ENCODE measurements at regions not wholly inside any gene's neighbourhood (a gene's known extent, or its start where the extent isn't known, plus 50 kb on each side); places are given as distances from the start of the nearest gene placed in this dataset.
"Not testable (repeated sequence)": the region's sequence is repeated elsewhere in the genome, so short reads cannot be mapped to it uniquely, and the experiment has no call there.

DNA sequence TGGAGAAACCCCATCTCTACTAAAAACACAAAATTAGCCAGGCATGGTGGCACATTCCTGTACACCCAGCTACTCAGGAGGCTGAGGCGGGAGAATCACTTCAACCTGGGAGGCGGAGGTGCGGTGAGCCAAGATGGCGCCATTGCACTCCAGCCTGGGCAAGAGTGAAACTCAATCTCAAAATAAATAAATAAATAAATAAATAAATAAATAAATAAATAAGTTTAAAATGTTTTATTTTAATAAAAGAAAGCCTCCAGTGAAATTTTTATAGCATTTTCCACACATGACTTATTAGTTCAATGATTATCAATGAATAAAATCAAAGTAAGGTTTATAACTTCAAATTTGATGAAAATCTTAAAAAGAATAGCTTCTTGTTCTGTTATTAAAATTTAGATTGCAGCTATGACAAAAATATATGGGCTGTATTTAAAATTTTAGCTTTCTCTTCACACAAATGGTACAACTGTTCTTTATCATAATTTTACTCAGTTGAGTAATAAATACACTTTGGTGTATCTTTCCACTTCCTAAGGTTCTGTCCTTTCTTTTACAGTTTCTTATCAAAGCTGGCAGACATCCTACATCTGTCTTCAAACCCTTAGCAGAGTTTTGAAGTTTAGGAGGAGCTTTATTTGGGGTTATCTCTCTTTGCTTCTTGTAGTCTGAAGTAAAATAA is 78.4 kb upstream of the ZSWIM2 start:
- no peaks in the 10 kb centered on the region for H3K27me3 ChIP-seq
- no peak overlapping the region for H3K27ac ChIP-seq
- WGBS, 2 donors: 96 to 98% methylated on average over 4 of the region's 4 CpGs
- no peaks in the 10 kb centered on the region for H3K4me1 ChIP-seq
- ATAC-seq: no peak
- no peaks in the 10 kb centered on the region for H3K36me3 ChIP-seq
- DNase-seq: no peak
- TF ChIP-seq, protein P1, sequence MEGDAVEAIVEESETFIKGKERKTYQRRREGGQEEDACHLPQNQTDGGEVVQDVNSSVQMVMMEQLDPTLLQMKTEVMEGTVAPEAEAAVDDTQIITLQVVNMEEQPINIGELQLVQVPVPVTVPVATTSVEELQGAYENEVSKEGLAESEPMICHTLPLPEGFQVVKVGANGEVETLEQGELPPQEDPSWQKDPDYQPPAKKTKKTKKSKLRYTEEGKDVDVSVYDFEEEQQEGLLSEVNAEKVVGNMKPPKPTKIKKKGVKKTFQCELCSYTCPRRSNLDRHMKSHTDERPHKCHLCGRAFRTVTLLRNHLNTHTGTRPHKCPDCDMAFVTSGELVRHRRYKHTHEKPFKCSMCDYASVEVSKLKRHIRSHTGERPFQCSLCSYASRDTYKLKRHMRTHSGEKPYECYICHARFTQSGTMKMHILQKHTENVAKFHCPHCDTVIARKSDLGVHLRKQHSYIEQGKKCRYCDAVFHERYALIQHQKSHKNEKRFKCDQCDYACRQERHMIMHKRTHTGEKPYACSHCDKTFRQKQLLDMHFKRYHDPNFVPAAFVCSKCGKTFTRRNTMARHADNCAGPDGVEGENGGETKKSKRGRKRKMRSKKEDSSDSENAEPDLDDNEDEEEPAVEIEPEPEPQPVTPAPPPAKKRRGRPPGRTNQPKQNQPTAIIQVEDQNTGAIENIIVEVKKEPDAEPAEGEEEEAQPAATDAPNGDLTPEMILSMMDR (IDR thresholded peaks at IDR 0.05): no peak
- intact Hi-C loops (cut with DNase I): no loop called here
- peaks cover 0 to 5% (median 0%) of the 10 kb centered on the region in 11 donors for H3K9me3 ChIP-seq
- H3K4me3 ChIP-seq: no peak overlapping the region

DNA sequence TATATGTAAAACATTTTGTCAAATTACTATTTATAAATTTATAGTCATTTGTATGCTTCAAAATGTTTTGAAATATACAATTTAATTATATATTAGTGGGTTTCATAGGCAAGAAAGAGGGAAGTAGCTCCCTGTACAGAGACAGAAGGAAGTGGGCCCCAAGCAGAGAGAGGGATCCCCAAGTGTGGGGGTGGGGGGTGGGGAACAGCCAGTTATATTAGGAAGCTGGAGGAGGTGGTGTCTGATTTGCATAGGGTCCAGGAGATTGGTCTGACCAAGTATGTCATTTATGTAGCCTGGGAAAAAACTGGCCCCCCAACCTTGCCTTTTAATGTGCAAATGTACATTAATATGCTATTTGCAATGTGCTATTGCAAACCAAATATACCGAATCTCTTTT is 76.5 kb upstream of the ZSWIM2 start:
- TF ChIP-seq, protein P1 (IDR thresholded peaks at IDR 0.05): no peak
- H3K36me3 ChIP-seq: no peaks in the 10 kb centered on the region
- WGBS, 2 donors: 39 to 48% methylated on average over 1 of the region's 1 CpG
- DNase-seq (no peak), ATAC-seq (no peak)
- intact Hi-C loops (cut with DNase I): no loop called here
- no peaks in the 10 kb centered on the region for H3K27me3 ChIP-seq
- H3K9me3 ChIP-seq: peaks cover 0 to 4% (median 0%) of the 10 kb centered on the region in 11 donors
- no peak overlapping the region for H3K27ac ChIP-seq
- no peak overlapping the region for H3K4me3 ChIP-seq
- no peaks in the 10 kb centered on the region for H3K4me1 ChIP-seq

DNA sequence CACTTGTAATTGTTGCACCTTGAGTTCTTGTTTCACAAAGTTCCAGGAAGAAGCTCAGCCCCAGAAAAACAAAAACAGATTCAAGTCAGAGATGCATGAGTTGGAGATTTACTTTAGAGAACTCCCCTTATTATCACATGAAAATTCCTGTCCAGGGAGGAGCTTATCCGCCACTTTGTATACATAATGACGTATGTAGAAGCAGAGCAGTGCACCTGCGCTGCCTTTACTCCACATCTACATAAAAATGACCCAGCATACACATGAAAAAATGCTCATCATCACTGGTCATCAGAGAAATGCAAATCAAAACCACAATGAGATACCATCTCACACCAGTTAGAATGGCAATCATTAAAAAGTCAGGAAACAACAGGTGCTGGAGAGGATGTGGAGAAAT is 73.3 kb upstream of the ZSWIM2 start:
- H3K9me3 ChIP-seq; DNase-seq; ATAC-seq; H3K4me1 ChIP-seq; H3K27me3 ChIP-seq; H3K36me3 ChIP-seq; H3K4me3 ChIP-seq; H3K27ac ChIP-seq; intact Hi-C loops (cut with DNase I): not testable (repeated sequence)
- 98 to 99% methylated on average over 3 of the region's 3 CpGs for WGBS, 2 donors

DNA sequence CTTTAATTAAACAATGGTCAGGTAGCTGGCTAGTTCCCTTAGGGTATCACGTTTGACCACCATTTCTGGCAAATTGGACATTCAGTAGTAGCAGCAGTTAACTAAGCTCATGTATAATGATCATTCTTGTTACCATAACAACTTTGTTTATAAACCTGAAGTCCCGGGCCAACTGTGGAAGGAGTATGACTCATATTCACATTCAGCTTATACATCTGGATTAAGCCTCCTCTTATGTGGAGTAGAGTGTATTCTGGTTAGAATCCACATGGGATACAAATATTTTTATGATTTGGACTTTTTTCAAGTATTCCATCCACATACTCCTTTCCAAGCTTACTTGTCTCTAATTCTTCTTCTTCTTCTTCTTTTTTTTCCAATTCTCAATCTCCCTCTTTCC is 70.3 kb upstream of the ZSWIM2 start:
- Histone ChIP-seq H3K27ac (no peak overlapping the region), H3K36me3 (no peaks in the 10 kb centered on the region), H3K27me3 (no peaks in the 10 kb centered on the region), H3K9me3 (no peaks in the 10 kb centered on the region), H3K4me3 (no peak overlapping the region), H3K4me1 (no peaks in the 10 kb centered on the region)
- WGBS, 2 donors: 28 to 40% methylated on average over 2 of the region's 2 CpGs
- intact Hi-C loops (cut with DNase I): no loop called here
- DNase-seq: no peak
- TF ChIP-seq, protein P1 (IDR thresholded peaks at IDR 0.05): no peak
- peak in 1 of 8 donors; percentile 52 for ATAC-seq

DNA sequence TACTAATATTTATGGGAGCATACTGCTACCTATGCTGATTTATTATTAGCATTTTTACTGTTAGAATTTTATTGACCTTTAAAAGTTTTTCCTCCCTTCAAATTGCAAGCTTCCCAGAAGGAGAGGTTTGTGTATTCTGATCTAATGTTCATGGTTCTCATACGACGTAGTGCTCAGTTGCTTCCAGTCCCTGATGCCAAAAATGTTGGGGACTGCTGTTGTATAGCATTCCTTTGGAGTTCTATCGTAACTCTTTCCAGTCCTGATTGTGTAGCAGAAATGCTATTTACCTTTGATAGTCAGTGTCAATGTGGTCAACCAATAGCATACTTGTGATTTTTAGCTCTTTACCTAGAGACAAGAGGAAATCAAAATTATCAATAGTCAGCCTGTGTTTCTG is 69.5 kb upstream of the ZSWIM2 start:
- H3K4me1 ChIP-seq: no peaks in the 10 kb centered on the region
- intact Hi-C loops (cut with DNase I): no loop called here
- H3K27me3 ChIP-seq: no peaks in the 10 kb centered on the region
- no peak overlapping the region for H3K4me3 ChIP-seq
- H3K36me3 ChIP-seq: no peaks in the 10 kb centered on the region
- no peaks in the 10 kb centered on the region for H3K9me3 ChIP-seq
- ATAC-seq: no peak
- WGBS, 2 donors: 66% methylated on average over 3 of the region's 3 CpGs
- no peak for DNase-seq
- no peak overlapping the region for H3K27ac ChIP-seq
- TF ChIP-seq, protein P1 (IDR thresholded peaks at IDR 0.05): no peak
